ENCODE measurements at regions not wholly inside any gene's neighbourhood (a gene's known extent, or its start where the extent isn't known, plus 50 kb on each side); places are given as distances from the start of the nearest gene placed in this dataset.
"Not testable (repeated sequence)": the region's sequence is repeated elsewhere in the genome, so short reads cannot be mapped to it uniquely, and the experiment has no call there.

DNA sequence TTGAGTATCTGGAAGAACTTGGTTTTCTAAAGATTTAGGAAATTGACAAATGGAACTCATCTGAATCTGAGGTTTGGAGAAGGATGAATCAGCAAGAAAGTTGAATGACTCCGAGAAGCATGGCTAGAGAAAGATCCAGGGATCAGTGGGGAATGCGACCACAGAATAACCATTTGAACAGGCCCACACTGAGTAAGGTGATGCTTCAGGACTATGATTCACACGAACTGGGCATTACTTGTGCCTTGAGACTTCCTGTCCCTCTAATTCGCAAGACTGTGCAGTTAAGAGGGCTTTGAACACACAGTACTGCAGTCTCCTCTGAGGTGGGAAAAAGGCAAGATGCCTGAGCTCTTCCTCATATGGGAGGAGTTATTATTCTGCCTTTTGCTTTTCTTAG is 395.5 kb upstream of the POM121L12 start:
- H3K4me3 ChIP-seq: no peak overlapping the region
- H3K27ac ChIP-seq: no peak overlapping the region

DNA sequence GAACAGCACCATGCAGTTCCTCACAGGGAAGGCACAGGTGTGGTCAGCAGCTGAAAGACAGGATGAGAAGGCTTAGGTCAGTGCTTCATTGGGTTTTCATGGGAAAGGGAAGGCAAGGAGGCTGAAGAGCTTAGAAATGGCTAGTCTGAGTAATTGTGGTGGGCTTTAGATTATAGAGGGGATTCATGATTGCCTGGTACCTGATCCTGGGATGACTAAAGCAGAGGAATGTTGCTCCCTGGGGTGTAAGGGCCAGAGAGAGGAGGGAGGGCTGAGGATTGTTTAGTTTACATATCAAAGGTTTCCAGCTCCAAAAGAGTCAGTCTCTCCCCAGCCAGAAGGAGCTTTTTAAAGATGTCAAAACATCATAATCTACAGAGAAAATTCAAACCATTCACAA is 396.3 kb upstream of the POM121L12 start:
- H3K4me3 ChIP-seq: no peak overlapping the region
- H3K27ac ChIP-seq: no peak overlapping the region

DNA sequence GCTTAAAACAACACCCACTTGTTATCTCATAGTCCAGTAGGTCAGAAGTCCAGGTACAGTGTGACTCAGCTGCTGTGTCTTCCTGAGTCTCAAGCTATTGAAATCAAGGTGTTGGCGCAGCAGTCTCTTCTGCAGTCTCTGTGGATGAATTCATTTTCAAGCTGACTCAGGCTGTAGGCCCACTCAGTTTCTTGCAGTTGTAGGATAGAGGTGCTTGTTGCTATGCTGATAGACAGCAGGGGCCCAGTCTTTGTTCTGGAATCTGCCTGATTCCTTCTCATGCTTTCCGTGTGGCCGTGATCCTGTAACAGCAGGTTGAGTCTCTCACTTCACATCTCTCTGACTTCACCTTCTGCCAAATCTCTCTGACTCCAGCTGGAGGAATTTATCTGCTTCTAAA is 400.4 kb upstream of the POM121L12 start:
- no peak overlapping the region for H3K27ac ChIP-seq
- no peak overlapping the region for H3K4me3 ChIP-seq

DNA sequence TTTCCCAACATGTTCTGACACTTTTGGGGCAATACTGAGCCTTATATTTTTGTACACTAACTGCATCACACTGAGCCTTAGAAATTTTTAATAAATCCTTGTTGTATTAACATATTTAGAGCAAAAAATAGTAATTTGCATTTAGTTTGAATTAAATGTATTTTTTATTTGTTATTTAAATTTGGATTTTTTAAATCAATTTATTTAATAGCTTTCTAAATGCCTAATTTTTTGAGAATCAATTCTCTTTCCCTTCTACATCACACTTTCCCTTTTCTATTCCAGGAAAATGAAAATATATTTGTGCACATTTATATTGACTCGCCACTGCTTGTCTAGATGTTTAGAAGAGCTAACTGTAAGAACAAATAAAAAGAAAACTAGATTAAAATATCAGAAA is 414.6 kb upstream of the POM121L12 start:
- Histone ChIP-seq H3K4me3 (no peak overlapping the region), H3K27ac (no peak overlapping the region)

DNA sequence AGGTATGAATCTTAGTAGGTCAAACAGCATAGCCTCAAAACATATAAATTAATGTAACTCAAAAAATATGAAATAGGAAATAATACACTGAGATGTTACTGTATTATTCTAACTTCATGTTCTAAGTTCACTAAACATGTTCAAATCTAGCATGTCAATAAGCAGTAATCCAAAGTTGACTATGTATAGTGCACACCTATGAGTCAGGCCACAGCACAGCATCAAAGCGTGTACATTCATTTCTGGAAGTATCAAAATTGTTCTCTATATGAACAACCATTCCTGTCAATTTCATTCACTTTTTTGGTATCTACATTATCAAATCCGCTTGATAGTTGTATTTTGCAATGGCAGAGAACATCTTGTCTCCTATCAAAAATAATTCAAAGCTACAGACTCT is 418.9 kb upstream of the POM121L12 start:
- no peak overlapping the region for H3K4me3 ChIP-seq
- H3K27ac ChIP-seq: no peak overlapping the region

DNA sequence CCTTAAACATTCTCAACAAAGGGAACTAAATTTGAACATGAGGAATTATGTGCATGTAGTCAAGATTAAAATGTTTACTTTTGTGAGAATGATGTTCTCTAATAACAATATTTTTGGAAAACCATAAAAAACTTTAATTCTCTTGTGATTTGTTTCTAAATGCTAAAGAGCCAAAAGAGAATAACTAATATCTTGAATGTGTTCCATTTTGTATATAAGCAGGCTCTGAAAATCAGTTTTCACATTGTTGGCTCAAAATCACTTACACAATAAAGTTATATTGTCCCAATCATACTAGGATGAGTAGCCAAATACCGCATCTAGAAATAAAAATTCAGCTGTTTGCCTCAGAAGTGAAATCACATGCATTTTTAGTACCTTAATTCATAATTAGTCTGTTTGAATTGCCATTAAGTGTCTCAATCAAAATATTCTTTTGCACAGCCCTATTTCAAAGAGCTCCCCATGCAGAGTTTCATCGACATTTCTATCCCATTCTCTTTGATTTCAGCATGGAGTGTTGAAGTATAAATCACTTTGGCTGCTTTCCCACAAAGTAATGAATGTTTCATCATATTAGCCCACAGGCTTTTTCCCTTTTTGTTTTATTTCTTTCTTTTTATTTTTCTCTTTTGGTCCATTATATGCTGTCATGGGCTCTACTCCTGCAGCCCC is 420.3 kb upstream of the POM121L12 start:
- no peak overlapping the region for H3K4me3 ChIP-seq

DNA sequence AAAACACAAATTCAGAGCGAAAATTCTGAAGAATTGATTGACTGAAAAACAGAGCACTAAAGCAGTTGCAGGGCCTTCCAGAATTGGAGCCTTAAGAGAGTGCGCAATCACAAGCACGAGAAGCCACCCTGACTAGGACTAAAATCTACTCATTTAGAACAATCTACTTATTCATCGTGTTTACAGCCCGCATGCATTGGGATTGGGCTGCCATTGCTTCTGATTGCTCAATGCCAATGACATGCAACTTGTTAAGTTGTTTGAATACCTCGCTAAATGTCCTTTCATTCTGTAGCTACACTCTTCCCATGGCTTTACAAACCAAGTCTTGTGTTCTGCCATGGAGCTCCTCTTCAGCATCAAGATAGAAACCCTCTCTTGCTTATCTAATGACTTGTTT is 425.9 kb upstream of the POM121L12 start:
- H3K4me3 ChIP-seq: no peak overlapping the region
- H3K27ac ChIP-seq: no peak overlapping the region

More for the DNA sequence above, 420.3 kb upstream of the POM121L12 start:
- H3K27ac ChIP-seq: no peak overlapping the region

DNA sequence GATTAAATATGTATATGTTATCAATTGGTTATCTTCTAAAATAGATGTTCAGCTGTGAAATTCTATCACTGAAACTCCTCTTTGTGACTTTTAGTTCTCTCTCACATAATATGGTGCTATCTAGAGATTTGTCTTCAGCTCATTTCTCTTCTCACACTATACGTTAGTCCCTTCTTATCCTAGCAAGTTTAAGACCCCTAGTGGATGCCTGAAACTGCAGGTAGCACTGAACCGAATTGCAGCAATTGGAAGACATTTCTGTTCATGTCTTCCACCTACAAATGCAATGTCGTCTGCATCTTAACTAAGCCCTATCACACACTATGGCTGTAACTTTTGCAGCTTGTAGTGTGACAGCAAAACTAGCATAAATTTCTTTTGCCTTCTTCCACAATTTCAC is 442.7 kb upstream of the POM121L12 start:
- H3K27ac ChIP-seq: no peak overlapping the region
- no peak overlapping the region for H3K4me3 ChIP-seq

DNA sequence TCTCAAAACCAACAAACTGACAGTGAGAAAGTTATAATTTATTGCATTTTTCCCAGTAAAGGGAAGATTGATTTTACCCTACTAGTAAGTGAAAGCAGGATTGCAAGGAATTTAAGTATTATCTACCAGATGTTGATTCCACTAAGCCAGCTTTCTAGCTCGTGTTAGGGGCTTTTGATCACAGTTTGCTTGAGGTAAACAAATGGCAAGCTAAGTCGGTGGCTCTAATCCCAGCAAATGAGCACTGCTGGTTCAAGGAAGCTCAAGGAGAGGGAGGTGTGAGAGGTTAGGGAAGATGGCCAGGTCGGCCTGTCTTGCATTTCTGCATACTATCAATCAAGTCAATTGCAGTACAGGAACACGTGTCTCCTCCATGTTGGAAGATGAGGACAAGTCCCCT is 448.7 kb upstream of the POM121L12 start:
- Histone ChIP-seq H3K27ac (no peak overlapping the region), H3K4me3 (no peak overlapping the region)

DNA sequence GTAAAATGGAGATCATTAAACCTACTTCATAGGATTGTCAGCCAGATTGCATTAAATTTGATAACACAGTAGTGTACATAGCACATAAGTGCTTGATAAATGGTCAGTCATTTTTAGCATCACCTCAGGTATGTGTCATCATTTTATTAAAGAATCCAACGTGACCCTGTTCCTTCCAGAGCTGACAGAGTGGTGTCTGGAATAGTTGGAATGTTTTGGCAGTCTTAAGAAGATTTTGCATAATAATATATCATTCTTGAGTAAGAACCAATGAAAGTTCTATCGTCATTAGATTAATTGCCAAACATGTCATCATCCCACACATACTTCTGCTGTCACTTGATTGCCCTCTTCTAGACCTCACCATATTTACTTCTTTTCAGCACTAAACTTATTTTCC is 451.4 kb upstream of the POM121L12 start:
- Histone ChIP-seq H3K27ac (no peak overlapping the region), H3K4me3 (no peak overlapping the region)

DNA sequence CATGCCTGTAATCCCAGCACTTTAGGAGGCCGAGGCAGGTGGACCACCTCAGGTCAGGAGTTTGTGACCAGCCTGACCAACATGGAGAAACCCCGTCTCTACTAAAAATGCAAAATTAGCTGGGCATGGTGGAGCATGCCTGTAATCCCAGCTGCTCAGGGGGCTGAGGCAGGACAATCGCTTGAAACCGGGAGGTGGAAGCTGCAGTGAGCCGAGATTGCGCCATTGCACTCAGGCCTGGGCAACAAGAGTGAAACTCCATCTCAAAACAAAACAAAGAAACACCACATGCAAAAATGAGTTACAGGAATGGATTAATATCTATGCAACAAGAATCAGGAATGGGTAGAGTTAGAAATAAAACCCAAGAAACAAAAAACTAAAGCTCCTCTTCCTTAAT is 462.3 kb upstream of the POM121L12 start:
- not testable (repeated sequence) for H3K4me3 ChIP-seq, H3K27ac ChIP-seq

DNA sequence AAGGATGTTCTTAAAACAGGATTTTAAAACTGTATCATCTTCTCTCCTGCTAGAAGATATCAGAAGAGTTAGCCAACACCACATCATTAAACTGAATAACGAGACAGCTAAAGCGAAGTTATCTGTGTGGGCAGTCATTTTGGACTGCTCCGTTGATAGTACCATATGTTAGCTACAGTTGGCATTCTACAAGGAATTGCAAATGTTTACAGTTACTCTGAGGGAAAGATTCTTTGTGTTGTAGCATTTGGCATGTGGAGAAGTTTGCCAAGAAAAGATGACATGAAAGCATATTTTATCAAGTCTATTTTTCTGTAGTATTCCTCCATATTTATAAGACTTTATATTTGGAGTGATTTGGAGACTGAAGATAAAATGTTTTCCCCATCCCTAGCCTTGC is 464.4 kb upstream of the POM121L12 start:
- H3K4me3 ChIP-seq: no peak overlapping the region
- H3K27ac ChIP-seq: no peak overlapping the region

DNA sequence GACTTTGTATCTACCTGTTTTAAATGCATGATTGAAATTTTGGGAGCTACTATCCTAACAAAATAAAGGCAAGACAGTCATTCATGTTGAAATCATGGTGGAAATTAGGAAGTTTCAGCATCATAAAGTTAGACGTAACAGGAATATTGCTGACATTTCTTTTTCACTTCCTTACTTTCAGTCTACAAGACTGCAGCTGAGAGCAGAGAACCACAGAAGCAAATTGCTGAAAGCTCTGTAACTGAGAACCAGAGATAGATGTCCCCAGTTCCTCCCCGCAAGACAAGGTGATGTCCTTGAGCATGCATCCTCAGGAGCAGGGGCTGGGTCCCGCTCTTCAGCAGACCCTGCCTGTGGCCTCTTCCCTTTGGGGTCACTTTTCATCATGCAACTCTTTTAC is 466.3 kb upstream of the POM121L12 start:
- Histone ChIP-seq H3K4me3 (no peak overlapping the region), H3K27ac (no peak overlapping the region)

DNA sequence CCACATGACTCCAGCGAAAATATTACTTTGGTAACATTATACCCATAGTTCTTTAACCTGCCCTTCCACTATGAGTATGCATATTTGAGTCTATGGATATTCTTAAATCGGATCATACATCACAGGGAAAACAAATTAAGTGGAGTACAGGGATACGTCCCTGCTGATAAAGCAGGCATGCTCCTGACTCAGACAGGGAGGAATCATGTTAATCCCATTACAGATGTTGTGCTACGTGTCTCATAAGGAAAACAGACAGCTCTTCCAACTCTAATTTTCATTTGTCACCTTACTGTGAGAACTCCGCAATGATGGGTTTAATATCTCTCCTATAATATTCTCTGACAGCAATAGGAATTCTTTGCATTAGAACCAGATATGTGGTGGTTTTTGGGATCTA is 469.5 kb upstream of the POM121L12 start:
- no peak overlapping the region for H3K4me3 ChIP-seq
- no peak overlapping the region for H3K27ac ChIP-seq

DNA sequence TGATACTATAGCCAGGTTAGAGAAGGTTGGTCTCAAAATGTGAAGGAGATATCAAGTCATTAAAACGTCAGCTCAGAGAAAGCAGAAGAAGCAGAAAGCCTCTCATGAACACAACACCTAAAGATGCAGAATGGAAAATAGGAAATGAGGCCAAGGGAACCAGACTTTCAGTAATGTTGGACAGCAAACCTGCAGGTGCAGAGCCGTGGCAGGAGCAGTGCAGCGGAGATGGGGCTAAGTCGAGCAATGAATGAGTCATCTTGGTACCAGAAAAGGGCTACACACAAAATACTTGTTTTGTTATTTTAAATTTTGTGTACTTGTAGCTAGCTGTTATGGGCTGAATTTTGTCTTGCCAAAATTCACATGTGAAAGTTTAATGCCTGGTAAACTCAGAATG is 479.6 kb upstream of the POM121L12 start:
- no peak overlapping the region for H3K4me3 ChIP-seq

DNA sequence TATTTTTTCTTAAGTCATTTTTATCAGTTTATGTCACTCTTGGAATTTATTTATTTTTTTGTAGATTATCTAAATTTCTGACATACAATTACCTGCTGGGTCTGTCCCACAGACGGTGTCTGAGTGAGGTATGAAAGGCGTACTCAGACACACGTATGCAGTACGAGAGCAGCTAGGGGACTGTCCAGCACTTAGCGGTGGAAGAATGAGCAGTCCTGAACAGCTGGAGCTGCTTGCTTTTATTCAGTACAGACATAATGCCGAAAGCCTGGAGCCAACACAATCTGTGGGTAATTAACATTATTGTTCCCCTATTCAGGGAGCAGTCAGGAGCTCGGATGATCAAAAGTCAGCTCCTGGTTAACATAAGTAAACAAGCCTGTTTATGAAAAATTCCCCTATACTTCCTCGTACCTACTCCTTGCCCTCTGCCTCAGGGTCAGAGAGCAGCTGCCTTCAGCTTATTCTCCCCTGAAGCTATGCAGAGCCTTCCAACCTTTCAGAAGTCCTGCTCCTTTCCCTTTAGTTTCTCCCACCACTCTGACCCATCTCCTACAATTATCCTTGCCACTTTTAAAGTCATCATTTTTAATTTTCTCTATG is 488.0 kb upstream of the POM121L12 start:
- H3K27ac ChIP-seq: no peak overlapping the region
- H3K4me3 ChIP-seq: no peak overlapping the region

More for the DNA sequence above, 479.6 kb upstream of the POM121L12 start:
- H3K27ac ChIP-seq: no peak overlapping the region

DNA sequence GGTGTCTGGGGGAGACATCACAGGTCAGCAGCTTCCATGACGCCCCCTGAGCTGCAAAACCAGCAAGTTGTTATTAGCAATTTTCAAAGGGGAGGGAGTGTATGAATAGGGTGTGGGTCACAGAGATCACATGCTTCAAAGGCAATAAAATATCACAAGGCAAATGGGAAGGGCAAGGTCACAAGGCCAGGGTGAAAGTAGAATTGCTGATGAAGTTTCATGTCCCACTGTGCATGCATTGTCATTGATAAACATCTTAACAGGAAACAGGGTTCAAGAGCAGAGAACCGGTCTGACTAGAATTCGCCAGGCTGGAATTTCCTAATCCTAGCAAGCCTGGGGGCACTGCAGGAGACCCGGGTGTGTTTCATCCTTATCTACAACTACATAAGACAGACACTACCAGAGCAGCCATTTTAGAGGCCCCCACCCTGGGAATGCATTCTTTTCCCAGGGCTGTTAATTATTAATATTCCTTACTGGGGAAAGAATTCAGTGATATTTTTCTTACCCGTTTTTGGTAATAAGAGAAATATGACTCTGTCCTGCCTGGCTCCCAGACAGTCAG is 494.2 kb upstream of the POM121L12 start:
- H3K27ac ChIP-seq, H3K4me3 ChIP-seq: not testable (repeated sequence)

DNA sequence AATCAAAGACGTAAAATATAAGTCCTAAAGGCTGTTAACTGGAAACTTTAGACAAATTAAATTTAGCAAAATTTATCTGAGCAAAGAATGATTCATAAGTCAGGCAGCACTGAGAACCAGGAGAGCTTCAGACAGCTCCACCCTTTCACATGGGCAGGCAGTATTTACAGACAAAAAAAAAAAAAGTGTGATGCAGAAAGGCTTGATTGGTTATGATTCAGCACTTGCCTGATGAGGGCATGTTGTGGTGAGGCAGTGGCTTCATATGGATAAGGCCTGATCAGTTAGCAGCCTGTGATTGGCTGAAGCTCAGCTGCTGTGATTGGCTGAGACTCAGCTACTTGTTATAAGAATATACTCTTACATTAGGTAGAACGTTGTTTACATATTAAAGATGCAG is 495.4 kb upstream of the POM121L12 start:
- Histone ChIP-seq H3K4me3 (no peak overlapping the region), H3K27ac (no peak overlapping the region)

DNA sequence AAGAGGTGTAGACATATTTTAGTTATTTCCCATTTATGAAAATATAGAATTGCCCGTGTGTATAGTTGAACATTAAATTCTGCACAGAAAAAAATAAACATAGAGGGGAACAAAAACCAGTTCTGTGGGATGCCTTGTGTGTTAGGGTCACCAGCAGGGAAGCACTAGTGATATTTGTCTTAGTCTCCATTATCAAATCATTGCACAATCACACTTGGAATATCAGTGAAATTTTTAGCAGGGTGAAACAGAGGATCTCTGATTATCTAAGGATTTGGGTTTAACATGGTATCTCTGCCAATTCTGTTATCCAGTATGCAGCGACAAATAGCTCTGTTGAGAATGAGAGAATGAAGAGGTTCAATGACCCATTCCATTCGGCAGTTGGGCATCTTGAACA is 496.0 kb upstream of the POM121L12 start:
- no peak overlapping the region for H3K27ac ChIP-seq

DNA sequence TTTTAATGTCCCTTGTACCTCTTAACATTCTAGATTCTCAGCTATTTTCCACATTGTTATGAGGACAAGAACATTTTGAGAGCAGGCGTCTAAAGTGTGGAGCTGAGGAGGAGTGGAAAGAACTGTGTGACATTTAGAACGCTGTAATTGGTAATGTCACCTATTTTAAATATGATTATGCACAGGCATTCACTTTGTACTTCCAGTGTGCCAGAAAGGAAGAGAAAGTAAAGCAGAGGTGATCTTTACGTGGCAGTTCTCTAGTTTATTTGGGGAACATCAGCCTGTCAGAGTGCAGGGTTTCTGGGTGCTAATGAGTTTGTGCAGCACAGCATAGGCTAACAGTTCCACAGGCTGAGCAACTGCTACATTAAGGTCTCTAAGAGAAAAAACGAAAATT is 498.4 kb upstream of the POM121L12 start:
- no peak overlapping the region for H3K4me3 ChIP-seq
- H3K27ac ChIP-seq: no peak overlapping the region

More for the DNA sequence above, 496.0 kb upstream of the POM121L12 start:
- H3K4me3 ChIP-seq: no peak overlapping the region

DNA sequence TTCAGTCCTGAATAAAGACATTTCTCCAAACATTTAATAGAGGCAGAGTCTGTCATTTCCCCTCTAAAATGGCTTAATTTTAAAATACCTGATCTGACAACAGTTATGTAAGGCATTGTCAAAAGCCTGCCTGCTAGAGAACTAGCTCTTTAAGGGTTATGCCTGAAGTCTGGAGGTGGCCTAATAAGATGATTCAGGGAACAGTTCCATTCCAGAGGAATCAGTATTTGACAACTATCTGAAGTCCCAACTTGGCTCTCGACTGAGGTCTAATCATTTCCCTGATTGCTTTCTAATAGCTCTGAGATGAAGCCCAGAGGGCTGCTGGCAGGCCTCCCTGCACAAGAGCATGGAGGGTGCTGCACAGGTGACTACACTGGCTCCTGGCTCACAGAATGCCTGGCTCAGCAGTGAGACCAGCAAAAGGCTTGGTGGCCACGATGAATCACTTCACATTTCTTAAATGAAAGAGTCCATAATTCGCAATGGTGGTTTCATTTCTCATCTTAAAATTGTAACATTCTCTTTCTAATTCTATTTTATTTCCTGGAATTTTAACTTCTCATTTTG is 509.6 kb upstream of the POM121L12 start:
- no peak overlapping the region for H3K4me3 ChIP-seq
- H3K27ac ChIP-seq: no peak overlapping the region
